ENCODE measurements at regions not wholly inside any gene's neighbourhood (a gene's known extent, or its start where the extent isn't known, plus 50 kb on each side); places are given as distances from the start of the nearest gene placed in this dataset.
A peak's percentile ranks its signal among the peaks of the same experiment; 100 is the strongest.

- no peak overlapping the region for H3K4me3 ChIP-seq (replicated peaks; ENCODE audit: low read depth, low read length)
- DNase-seq (ENCODE audit: low read depth): peak; percentile 39
- TF ChIP-seq, protein P1, sequence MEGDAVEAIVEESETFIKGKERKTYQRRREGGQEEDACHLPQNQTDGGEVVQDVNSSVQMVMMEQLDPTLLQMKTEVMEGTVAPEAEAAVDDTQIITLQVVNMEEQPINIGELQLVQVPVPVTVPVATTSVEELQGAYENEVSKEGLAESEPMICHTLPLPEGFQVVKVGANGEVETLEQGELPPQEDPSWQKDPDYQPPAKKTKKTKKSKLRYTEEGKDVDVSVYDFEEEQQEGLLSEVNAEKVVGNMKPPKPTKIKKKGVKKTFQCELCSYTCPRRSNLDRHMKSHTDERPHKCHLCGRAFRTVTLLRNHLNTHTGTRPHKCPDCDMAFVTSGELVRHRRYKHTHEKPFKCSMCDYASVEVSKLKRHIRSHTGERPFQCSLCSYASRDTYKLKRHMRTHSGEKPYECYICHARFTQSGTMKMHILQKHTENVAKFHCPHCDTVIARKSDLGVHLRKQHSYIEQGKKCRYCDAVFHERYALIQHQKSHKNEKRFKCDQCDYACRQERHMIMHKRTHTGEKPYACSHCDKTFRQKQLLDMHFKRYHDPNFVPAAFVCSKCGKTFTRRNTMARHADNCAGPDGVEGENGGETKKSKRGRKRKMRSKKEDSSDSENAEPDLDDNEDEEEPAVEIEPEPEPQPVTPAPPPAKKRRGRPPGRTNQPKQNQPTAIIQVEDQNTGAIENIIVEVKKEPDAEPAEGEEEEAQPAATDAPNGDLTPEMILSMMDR (IDR thresholded peaks at IDR 0.05; ENCODE audit: low read length, missing control alignments): peak; percentile 59
Measured at GRCh38 chr2:172674034-172674967, 61.3 kb upstream of the RAPGEF4 start.

DNA sequence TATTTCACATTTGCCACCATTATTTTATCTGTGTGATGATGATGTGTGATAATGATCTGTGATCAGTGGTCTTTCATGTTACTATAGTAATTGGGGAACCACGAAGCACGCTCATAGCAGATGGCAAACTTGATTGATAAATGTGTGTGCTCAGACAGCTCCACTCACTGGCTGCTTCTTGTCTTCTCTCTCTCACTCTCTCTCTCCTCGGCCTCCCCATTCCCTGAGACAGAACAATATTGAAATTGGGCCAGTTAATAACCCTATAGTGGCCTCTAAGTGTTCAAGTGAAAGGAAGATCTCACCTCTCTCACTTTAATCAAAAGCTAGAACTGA lies 60.7 kb upstream of the RAPGEF4 start:
- no peak overlapping the region for H3K4me3 ChIP-seq (replicated peaks; ENCODE audit: low read depth, low read length)
- no peak for DNase-seq (ENCODE audit: low read depth)
- TF ChIP-seq, protein P1 (IDR thresholded peaks at IDR 0.05; ENCODE audit: low read length, missing control alignments): no peak

GRCh38 chr2:172677363-172677762 lies 58.3 kb upstream of the RAPGEF4 start:
- DNase-seq (ENCODE audit: low read depth): no peak
- TF ChIP-seq, protein P1 (IDR thresholded peaks at IDR 0.05; ENCODE audit: low read length, missing control alignments): no peak
- H3K4me3 ChIP-seq (replicated peaks; ENCODE audit: low read depth, low read length): no peak overlapping the region

GRCh38 chr2:172680436-172681068 lies 55.1 kb upstream of the RAPGEF4 start:
- TF ChIP-seq, protein P1 (IDR thresholded peaks at IDR 0.05; ENCODE audit: low read length, missing control alignments): no peak
- no peak overlapping the region for H3K4me3 ChIP-seq (replicated peaks; ENCODE audit: low read depth, low read length)
- DNase-seq (ENCODE audit: low read depth): peak; percentile 80

- TF ChIP-seq, protein P1 (IDR thresholded peaks at IDR 0.05; ENCODE audit: low read length, missing control alignments): no peak
- no peak overlapping the region for H3K4me3 ChIP-seq (replicated peaks; ENCODE audit: low read depth, low read length)
Measured at GRCh38 chr2:172685467-172685866, 50.2 kb upstream of the RAPGEF4 start.

More at GRCh38 chr2:172685467-172685866, 50.2 kb upstream of the RAPGEF4 start:
- DNase-seq (ENCODE audit: low read depth): no peak
